GM12878 (cell line): ENCODE measurements at regions not wholly inside any gene's neighbourhood (a gene's known extent, or its start where the extent isn't known, plus 50 kb on each side); places are given as distances from the start of the nearest gene placed in this dataset.

Experiments used
- ATAC-seq: fragments of 200-7000 bp; cut with Tn5 transposase; 3 replicates; pipeline ENCODE4 v1.9.1; 2020; ENCODE audit warnings: mild to moderate bottlenecking, moderate library complexity
- BruUV-seq: library from RNA; stranded (reverse); fragments of 400-500 nt; replicated peaks from 2 replicates; lab custom pipeline; 2021; lab: Mats Ljungman, UMichigan
- CTCF ChIA-PET: fragments of 300-600 bp; sonication (Branson Sonifier 250); formaldehyde crosslinking; extraction: SDS; loops from one replicate; lab custom pipeline; 2021; ENCODE audit warnings: inconsistent platforms; lab: Yijun Ruan, JAX
- POLR2A ChIA-PET: fragments of 350-600 bp; formaldehyde crosslinking; extraction: SDS; loops from one replicate; lab custom pipeline; 2021; ENCODE audit warnings: inconsistent platforms; lab: Charles Lee
- RAD21 ChIA-PET: fragments of 300-600 bp; sonication (Branson Sonifier 250); formaldehyde crosslinking; loops from one replicate; lab custom pipeline; 2023; ENCODE audit warnings: antibody characterized with exemption; ENCODE audit not compliant: unreplicated experiment; lab: Charles Lee
- SMC1A ChIA-PET: fragments of 300-600 bp; sonication (Branson Sonifier 250); formaldehyde crosslinking; loops from one replicate; lab custom pipeline; 2023; ENCODE audit not compliant: unreplicated experiment, uncharacterized antibody; lab: Charles Lee
- DNase-seq: peaks from one replicate; pipeline ENCODE4 v3.0.0-alpha.2; 2011; ENCODE audit warnings: low read depth, low spot score
- FAIRE-seq: peaks from 3 replicates; lab custom pipeline; 2011; peaks lifted over from hg19 to GRCh38; lab: Jason Lieb, UNC
- H2AFZ ChIP-seq: 2 replicates; pipeline ENCODE4 v1.6.0; 2011; ENCODE audit warnings: low read depth, low read length, control low read depth; ENCODE audit not compliant: control insufficient read depth
- H3K27ac ChIP-seq: 2 replicates; pipeline ENCODE4 v1.5.1; 2011; ENCODE audit warnings: control low read depth; ENCODE audit not compliant: control insufficient read depth, insufficient read depth
- H3K27me3 ChIP-seq, 2 experiments: replicated peaks in 1 of 2; 2 replicates each; pipeline versions ENCODE4 v1.6.0 to v1.6.1; 2011; ENCODE audit warnings: low read length in 1 of 2; ENCODE audit not compliant: control insufficient read depth in 2 of 2, insufficient read depth in 2 of 2
- H3K36me3 ChIP-seq, 2 experiments: 2 replicates each; pipeline ENCODE4 v1.5.1; 2011; ENCODE audit warnings: low read length in 1 of 2; ENCODE audit not compliant: control insufficient read depth in 2 of 2, insufficient read depth in 2 of 2
- H3K4me1 ChIP-seq: 2 replicates; pipeline ENCODE4 v1.6.1; 2011; ENCODE audit warnings: mild to moderate bottlenecking, low read length, moderate library complexity, mixed read lengths; ENCODE audit not compliant: control insufficient read depth, insufficient read depth
- H3K4me2 ChIP-seq: 2 replicates; pipeline ENCODE4 v1.6.0; 2011; ENCODE audit warnings: control low read depth; ENCODE audit not compliant: control insufficient read depth, insufficient read depth
- H3K4me3 ChIP-seq: fragments of 200-600 bp; sonication (generic); 2 replicates; pipeline ENCODE4 v1.5.1; 2016
- H3K79me2 ChIP-seq: 2 replicates; pipeline ENCODE4 v1.6.0; 2011; ENCODE audit warnings: low read length; ENCODE audit not compliant: control insufficient read depth, insufficient read depth
- H3K9ac ChIP-seq: 2 replicates; pipeline ENCODE4 v1.8.0; 2011; ENCODE audit warnings: low read length, control low read depth, mixed read lengths; ENCODE audit not compliant: control insufficient read depth, insufficient read depth
- H3K9me3 ChIP-seq: replicated peaks from 3 replicates; pipeline ENCODE4 v1.5.1; 2011; ENCODE audit warnings: mild to moderate bottlenecking, low read length; ENCODE audit not compliant: control insufficient read depth, insufficient read depth
- H4K20me1 ChIP-seq: 2 replicates; pipeline ENCODE4 v1.6.0; 2011; ENCODE audit not compliant: control insufficient read depth, insufficient read depth
- CBFB ChIP-seq: IDR thresholded peaks from 2 replicates; pipeline ENCODE4 v1.6.1; 2016; ENCODE audit warnings: antibody characterized with exemption, low read depth
- EED ChIP-seq: sonication (generic); IDR thresholded peaks from 2 replicates; pipeline ENCODE4 v1.6.1; 2016; ENCODE audit warnings: antibody characterized with exemption, low read depth
- ETV6 ChIP-seq, 2 experiments: fragments of 450-650 bp in 1 of 2; IDR thresholded peaks in 1 of 2; conservative IDR thresholded peaks in 1 of 2; 2 replicates each; pipeline ENCODE4 v1.6.1; 2014; ENCODE audit warnings: antibody characterized with exemption in 1 of 2, borderline replicate concordance in 1 of 2, low read depth in 1 of 2, mild to moderate bottlenecking in 1 of 2, moderate library complexity in 1 of 2
- FOXM1 ChIP-seq: IDR thresholded peaks from 2 replicates; pipeline ENCODE4 v1.6.1; 2012; ENCODE audit warnings: low read depth, mild to moderate bottlenecking, inconsistent platforms, low read length, moderate library complexity
- HDAC2 ChIP-seq: fragments of 200-600 bp; sonication (generic); IDR thresholded peaks from 2 replicates; pipeline ENCODE4 v1.6.1; 2017
- IKZF2 ChIP-seq, 2 experiments: fragments of 450-650 bp; IDR thresholded peaks; 2 replicates each; pipeline ENCODE4 v1.6.1; 2017; ENCODE audit warnings: mild to moderate bottlenecking in 2 of 2, moderate library complexity in 2 of 2
- MTA3 ChIP-seq: IDR thresholded peaks from 2 replicates; pipeline ENCODE4 v1.6.1; 2012; ENCODE audit warnings: low read length, inconsistent platforms, borderline replicate concordance
- RAD21 ChIP-seq: IDR thresholded peaks from 2 replicates; pipeline ENCODE4 v1.6.1; 2011; ENCODE audit warnings: mild to moderate bottlenecking, low read depth, low read length, moderate library complexity; ENCODE audit not compliant: insufficient read depth
- RBBP5 ChIP-seq: fragments of 200-600 bp; sonication (generic); conservative IDR thresholded peaks from 2 replicates; pipeline ENCODE4 v1.6.1; 2016
- SMC3 ChIP-seq: IDR thresholded peaks from 2 replicates; pipeline ENCODE4 v1.6.1; 2011; ENCODE audit warnings: low read length, improper control_type of control experiment, borderline replicate concordance
- SPI1 ChIP-seq: IDR thresholded peaks from 2 replicates; pipeline ENCODE4 v1.6.1; 2011; ENCODE audit warnings: low read depth, mild to moderate bottlenecking, low read length, moderate library complexity, borderline replicate concordance; ENCODE audit not compliant: insufficient read depth
- TBL1XR1 ChIP-seq: IDR thresholded peaks from 2 replicates; pipeline ENCODE4 v1.6.1; 2012; ENCODE audit warnings: low read depth, low read length, improper control_type of control experiment
- TCF12 ChIP-seq: IDR thresholded peaks from 2 replicates; pipeline ENCODE4 v1.6.1; 2011; ENCODE audit warnings: low read depth, mild to moderate bottlenecking, low read length
- WGBS: methylation state at CpG from one replicate; pipeline ENCODE4 v1.1.6; 2016; ENCODE audit warnings: low lambda C conversion rate; ENCODE audit not compliant: insufficient replicate concordance, insufficient coverage; ENCODE audit errors: missing lambda C conversion rate; 5-methylcytosine and 5-hydroxymethylcytosine counted together
- in situ Hi-C: fragments of 300-500 bp; cut with MboI; formaldehyde crosslinking; loops from 9 replicates; pipeline ENCODE4 v1.14.3; 2018; ENCODE audit warnings: mixed read lengths
- intact Hi-C: fragments of 100-400 bp; cut with micrococcal nuclease; formaldehyde crosslinking; loops from one replicate; pipeline ENCODE4 v1.14.2; 2022; ENCODE audit not compliant: unreplicated experiment
- TF ChIP-seq, protein P1 (sequence below), 3 experiments: IDR thresholded peaks in 2 of 3; conservative IDR thresholded peaks in 1 of 3; 2 replicates each; pipeline ENCODE4 v1.5.1; 2011; ENCODE audit warnings: low read depth in 3 of 3, low read length in 3 of 3, mild to moderate bottlenecking in 3 of 3, control low read depth in 2 of 3, moderate library complexity in 2 of 3, inconsistent platforms in 1 of 3, mixed read lengths in 1 of 3; ENCODE audit not compliant: control insufficient read depth in 2 of 3, insufficient read depth in 1 of 3; ENCODE audit errors: extremely low read depth in 1 of 3

DNA sequence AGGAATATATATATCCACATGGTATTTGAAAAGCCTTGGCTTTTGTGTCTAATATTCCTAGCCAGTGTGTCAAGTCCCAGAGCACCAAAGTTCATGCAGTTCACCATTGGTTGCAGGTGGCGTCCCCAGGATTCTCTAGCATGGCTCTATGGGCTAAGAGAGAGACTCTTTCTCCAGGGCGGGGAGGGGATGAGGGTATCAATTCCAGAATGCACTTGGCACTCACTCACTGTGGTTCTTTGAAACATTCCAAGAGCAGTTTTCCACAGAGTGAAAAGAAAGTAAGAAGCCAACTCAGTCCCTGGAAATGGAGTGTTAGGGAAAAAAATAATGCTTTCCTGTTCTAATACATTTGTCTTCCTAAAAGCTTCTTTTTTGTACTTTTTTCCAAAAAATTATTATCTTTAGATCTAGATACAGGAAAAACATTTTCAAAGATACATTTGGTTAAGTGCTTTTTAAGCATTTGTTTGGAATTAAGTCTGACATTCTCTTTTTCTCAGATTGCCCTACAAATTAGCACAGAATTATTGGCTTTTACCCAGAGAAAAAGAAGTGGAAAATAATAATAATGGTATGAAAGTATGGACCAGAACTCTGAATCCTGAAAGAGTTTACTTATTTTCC is 239.9 kb downstream of the PAX3 start:
- in situ Hi-C loops = loop anchor here (10.0 kb wide), 1 partner anchor 506 kb away; no protein-coding TSS in a partner anchor
- FAIRE-seq = no peak

DNA sequence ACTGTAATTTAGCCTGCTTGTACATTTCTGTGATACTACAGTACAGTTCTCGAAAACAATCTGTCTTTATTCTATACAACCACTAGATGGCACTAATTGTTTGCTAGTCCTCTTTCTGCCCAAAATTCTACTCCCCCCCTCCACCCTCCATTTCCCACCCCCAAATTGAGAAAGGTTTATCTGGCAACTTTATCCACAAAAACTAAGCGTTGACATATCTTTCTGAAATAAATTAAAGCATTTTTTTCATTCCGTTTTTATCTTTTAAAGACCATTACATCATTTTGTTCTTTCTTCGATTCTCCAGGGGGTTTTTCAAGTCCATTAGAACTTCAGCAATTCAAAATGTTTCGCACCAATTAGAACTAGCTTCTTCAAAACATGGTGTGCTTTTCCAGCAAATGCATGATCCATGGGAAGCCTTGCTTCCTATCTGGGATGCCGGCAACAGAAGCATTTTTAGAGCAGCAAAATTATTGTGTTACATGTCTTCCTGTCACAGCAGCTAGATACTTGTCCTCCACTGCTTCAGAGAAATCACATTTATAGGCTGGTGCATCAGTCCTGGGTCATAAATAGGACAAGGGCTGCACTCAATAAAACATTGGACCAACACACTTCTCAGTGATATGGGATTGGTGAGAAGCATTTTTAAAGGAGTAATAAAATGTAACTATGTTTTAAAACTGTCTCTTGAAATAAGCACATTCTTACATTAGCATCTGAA is 241.3 kb downstream of the PAX3 start:
- Histone ChIP-seq H3K9me3 (no peaks in the 10 kb centered on the region), H4K20me1 (no peaks in the 10 kb centered on the region), H3K4me3 (no peak overlapping the region), H2AFZ (no peak overlapping the region), H3K79me2 (no peaks in the 10 kb centered on the region), H3K27ac (no peak overlapping the region), H3K9ac (no peak overlapping the region), H3K36me3 (no peaks in the 10 kb centered on the region), H3K4me1 (no peaks in the 10 kb centered on the region), H3K27me3 (peaks cover 0 to 4% of the 10 kb centered on the region in 2 experiments; a peak in 2 of 4 replicates), H3K4me2 (no peak overlapping the region)
- ChIA-PET SMC1A (interaction anchor here (1.1 to 1.5 kb wide), 2 partner anchors 33 to 511 kb away, joined by 3 to 4 read pairs; no protein-coding TSS in a partner anchor), RAD21 (interaction anchor here (1.0 to 1.9 kb wide), 2 partner anchors 261 to 504 kb away, joined by 4 to 8 read pairs; no protein-coding TSS in a partner anchor), POLR2A (no interaction called here), CTCF (interaction anchor here (0.6 to 2.0 kb wide), 12 partner anchors 10 to 650 kb away, joined by 3 to 6 read pairs (median 4); no protein-coding TSS in a partner anchor)
- FAIRE-seq = peak; percentile 27
- DNase-seq = no peak
- WGBS = 29% methylated on average over 6 of the region's 6 CpGs
- ATAC-seq = peak; percentile 68
- intact Hi-C loops (loop anchor here (1.0 to 10.0 kb wide), 4 partner anchors 255 to 637 kb away; no protein-coding TSS in a partner anchor), in situ Hi-C loops (loop anchor here (10.0 kb wide), 1 partner anchor 507 kb away; no protein-coding TSS in a partner anchor)
- BruUV-seq = no TSS peak
- no peak for TF ChIP-seq IKZF2 (IDR thresholded peaks at IDR 0.05)
- no peak for TF ChIP-seq RBBP5
- TF ChIP-seq HDAC2 = no peak
- no peak for TF ChIP-seq SPI1
- TF ChIP-seq ETV6 (conservative IDR thresholded peaks at IDR 0.05 in 1 of 2, IDR thresholded peaks at IDR 0.05 in 1 of 2; ENCODE audit: borderline replicate concordance in 1 of 2, low read depth in 1 of 2) = no peak
- TF ChIP-seq MTA3 = no peak
- no peak for TF ChIP-seq EED
- TF ChIP-seq RAD21 = peak; percentile 63
- no peak for TF ChIP-seq TBL1XR1
- no peak for TF ChIP-seq CBFB
- TF ChIP-seq FOXM1 = no peak
- peak; percentile 36; the same call in 1 of the 2 replicates for TF ChIP-seq SMC3
- TF ChIP-seq, protein P1, sequence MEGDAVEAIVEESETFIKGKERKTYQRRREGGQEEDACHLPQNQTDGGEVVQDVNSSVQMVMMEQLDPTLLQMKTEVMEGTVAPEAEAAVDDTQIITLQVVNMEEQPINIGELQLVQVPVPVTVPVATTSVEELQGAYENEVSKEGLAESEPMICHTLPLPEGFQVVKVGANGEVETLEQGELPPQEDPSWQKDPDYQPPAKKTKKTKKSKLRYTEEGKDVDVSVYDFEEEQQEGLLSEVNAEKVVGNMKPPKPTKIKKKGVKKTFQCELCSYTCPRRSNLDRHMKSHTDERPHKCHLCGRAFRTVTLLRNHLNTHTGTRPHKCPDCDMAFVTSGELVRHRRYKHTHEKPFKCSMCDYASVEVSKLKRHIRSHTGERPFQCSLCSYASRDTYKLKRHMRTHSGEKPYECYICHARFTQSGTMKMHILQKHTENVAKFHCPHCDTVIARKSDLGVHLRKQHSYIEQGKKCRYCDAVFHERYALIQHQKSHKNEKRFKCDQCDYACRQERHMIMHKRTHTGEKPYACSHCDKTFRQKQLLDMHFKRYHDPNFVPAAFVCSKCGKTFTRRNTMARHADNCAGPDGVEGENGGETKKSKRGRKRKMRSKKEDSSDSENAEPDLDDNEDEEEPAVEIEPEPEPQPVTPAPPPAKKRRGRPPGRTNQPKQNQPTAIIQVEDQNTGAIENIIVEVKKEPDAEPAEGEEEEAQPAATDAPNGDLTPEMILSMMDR (IDR thresholded peaks at IDR 0.05 in 2 of 3, conservative IDR thresholded peaks at IDR 0.05 in 1 of 3; ENCODE audit: control insufficient read depth in 2 of 3, extremely low read depth in 1 of 3, insufficient read depth in 1 of 3, low read depth in 3 of 3, low read length in 3 of 3) = peak; percentile 45 to 53 (median 47)

More for the DNA sequence above, 239.9 kb downstream of the PAX3 start:
- no peak overlapping the region for H3K27ac ChIP-seq
- no TSS peak for BruUV-seq
- TF ChIP-seq TCF12 = no peak
- H3K27me3 ChIP-seq = no peaks in the 10 kb centered on the region; a peak in 1 of 4 replicates
- intact Hi-C loops = loop anchor here (5.0 to 10.0 kb wide), 2 partner anchors 253 to 636 kb away; no protein-coding TSS in a partner anchor
- no peak overlapping the region for H3K9ac ChIP-seq
- ATAC-seq = no peak
- no peak for DNase-seq
- SMC1A ChIA-PET = interaction anchor here (0.7 to 1.5 kb wide), 3 partner anchors 34 to 510 kb away, joined by 3 to 4 read pairs (median 3); no protein-coding TSS in a partner anchor
- H3K36me3 ChIP-seq = no peaks in the 10 kb centered on the region
- no peaks in the 10 kb centered on the region for H3K4me1 ChIP-seq
- H2AFZ ChIP-seq = no peak overlapping the region
- H3K9me3 ChIP-seq = no peaks in the 10 kb centered on the region
- H4K20me1 ChIP-seq = no peaks in the 10 kb centered on the region
- no peak overlapping the region for H3K4me3 ChIP-seq
- 19% methylated on average over 2 of the region's 2 CpGs for WGBS
- CTCF ChIA-PET = interaction anchor here (0.7 to 1.8 kb wide), 7 partner anchors 11 to 1180 kb away, joined by 3 to 6 read pairs (median 3); no protein-coding TSS in a partner anchor
- no peak overlapping the region for H3K4me2 ChIP-seq
- no peaks in the 10 kb centered on the region for H3K79me2 ChIP-seq
- RAD21 ChIA-PET = interaction anchor here (1.0 to 1.9 kb wide), 2 partner anchors 153 to 259 kb away, joined by 4 to 8 read pairs; no protein-coding TSS in a partner anchor
- POLR2A ChIA-PET = no interaction called here
